RPMI8226 (cell line): ENCODE measurements at regions not wholly inside any gene's neighbourhood (a gene's known extent, or its start where the extent isn't known, plus 50 kb on each side); places are given as distances from the start of the nearest gene placed in this dataset.
"Not testable (repeated sequence)": the region's sequence is repeated elsewhere in the genome, so short reads cannot be mapped to it uniquely, and the experiment has no call there.

ENCODE experiments used
- DNase-seq: peaks from one replicate; pipeline ENCODE4 v3.0.0-alpha.2; 2015

DNA sequence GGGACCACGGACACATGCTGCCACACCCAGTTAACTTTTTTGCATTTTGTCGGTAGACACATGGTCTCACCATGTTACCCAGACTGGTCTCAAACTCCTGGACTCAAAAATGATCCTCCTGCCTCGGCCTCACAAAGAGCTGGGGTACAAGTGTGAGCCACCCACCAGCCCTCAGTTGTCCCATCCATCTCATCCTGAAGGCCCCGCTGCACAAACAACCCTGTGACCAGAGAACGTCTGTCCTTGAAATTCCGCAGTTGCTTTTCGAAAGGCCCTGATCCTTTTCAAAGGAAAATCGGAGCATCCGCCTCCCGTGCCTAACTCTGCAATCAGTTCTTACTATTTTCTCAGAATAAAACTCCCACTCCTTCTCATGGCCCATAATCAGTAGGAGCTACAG is 138.3 kb upstream of the USP29 start:
- DNase-seq, result not testable (repeated sequence)

DNA sequence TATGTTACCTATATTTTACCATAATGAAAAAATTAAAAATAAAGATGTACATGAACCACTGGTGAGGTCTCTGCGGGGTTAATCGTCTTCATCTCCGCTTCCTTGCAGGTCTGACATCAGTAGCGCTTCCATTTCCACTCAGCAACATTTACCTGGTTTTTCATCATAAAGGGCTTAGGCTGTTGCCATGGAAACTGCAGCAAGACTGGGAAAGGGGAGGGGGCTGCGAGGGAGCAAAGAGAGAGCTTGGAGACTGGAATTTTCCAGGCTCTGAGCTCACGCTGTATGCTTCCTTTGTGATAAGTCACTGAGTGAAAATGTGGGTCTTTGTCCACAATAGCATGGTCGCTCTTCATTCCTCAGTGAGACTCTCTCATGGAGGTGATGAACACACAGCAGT is 136.6 kb upstream of the USP29 start:
- no peak for DNase-seq

DNA sequence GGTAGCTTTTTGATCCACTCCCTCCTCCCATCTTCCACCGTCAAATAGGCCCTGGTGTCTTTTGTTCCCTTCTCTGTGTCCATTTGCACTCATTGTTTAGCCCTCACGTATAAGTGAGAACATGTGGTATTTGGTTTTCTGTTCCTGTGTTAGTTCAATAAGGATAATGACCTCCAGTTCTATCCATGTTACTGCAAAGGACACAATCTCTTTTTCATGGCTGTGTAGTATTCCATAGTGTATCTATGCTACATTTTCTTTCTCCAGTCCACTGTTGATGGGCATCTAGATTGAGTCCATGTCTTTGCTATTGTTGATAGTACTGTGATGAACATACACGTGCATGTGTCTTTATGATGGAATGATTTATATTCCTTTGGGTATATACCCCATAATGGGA is 136.0 kb upstream of the USP29 start:
- DNase-seq, result no peak

DNA sequence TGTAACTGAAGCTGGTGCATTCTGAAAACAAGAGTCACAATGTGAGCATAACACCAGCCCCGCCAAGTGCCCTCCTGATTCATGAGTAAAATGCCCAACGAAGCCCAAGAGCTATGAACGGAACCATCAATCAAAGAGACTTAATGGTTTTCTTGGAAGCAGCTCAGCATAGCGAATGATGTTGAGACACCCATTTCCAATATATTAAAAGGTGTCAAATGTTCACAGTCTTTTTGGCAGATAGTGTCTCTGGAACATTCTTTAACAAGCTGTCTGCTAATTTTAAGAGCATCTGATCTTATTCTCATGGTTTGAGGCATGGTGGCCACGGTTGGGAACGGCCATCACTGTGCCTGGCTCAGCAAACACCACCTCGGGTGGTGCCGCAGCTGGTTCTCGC is 133.4 kb upstream of the USP29 start:
- DNase-seq, result no peak

DNA sequence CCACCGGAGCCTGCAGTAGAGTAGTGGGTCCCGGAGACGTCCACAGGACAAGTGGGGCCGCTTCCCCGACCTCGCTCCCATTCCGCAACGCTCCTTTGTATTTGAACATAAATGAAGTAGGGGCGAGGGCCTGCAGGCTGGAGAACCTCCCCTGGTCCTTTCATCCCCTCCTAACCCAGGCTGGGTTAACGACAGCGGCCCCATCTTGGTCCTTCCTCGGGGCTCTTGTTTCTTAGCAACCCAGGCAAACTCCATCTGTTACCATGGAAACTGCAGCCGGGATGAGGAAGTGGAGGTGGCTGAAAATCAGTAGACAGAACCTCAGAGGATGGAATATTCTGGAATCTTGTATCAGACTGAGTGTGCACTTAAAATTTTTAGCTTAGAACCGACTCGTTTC is 132.6 kb upstream of the USP29 start:
- no peak for DNase-seq

DNA sequence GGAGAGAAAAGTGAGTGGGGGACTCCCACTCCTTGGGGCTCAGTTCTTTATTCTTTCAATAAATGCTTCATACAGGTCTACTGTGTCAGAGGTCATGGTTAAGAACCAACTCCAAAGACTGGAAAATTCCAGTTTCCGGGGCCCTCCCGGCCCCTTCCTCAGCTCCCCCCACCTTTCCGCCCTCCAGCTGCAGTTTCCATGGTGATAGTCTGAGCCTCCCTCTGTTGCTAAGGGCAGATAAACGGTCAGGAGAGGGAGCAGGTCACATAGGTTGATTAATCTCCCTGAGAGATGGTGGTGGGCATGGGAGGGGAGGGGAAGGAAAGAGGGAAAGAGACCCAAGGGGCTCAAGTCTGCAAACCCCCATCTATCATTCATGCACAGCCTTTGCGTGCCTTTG is 131.5 kb upstream of the USP29 start:
- DNase-seq, result no peak

DNA sequence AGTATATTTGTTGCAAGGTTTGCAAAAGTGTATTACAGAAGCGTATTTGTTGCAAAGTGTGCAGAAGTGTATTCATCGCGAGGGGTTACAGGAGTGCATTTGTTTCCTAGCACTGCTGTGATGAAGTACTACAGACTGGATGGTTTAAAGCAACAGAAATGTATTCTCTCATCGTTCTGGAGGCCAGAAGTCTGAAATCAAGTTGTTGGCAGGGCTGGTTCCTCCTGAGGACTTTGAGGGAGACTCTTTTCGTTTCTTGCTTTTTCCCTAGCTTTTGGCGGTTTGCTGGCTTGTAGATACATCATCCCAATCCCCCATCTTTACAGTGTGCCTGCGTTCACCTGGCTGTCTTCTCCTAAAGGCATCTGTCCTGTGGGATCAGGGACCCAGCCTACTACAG is 127.9 kb upstream of the USP29 start:
- no peak for DNase-seq

DNA sequence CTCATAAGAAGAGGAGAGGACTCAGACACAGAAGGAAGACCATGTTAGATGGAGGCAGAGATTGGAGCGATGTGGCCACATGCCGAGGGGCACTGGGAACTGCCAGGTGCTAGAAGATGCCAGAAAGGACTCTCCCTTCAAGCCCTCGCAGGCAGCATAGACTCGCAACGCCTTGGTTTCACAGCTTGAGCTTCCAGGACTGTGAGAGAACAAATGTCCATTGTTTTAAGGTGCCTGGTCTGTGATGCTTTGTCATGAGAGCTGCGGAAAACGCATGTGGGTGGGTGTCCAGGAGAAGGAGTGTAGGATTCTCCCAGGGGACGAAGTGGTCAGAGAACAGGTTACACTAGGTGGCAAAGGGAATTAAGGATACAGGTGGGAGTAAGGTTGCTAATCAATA is 125.9 kb upstream of the USP29 start:
- DNase-seq, result no peak

DNA sequence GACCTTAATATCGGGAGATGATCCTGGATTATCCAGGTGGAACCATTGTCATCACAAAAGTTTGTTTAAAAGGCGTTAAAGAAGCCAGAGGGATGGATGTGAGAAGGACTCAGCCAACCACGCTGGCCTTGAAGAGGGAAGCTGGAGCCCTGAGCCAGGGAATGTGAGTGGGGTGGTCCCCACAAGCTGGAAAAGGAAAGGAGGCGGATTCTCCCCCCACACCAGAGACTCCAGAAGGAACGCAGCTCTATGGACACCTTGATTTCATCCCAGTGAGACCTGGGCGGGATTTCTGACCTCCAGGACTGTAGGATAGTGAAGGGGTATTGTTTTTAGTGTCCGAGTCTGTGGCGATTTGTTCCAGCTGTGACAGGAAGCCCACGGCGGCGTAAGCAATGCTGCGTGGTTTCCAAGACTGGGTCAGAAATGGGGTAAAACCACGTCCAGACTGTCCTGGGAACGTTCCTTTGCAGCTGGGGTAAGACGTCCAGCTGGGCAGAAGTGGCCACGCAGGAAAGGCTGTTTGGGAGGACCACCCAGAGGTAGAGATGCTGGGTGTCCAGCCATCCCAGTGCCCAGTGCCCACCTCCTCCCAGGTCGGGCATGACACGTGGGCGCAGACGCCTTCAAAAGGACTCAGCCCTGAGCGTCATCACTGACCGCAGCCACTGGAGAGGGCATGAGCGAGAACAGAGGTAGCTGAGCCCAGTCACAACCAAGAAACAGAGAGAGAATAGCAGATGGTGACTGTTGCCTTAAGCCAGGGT is 125.4 kb upstream of the USP29 start:
- no peak for DNase-seq

DNA sequence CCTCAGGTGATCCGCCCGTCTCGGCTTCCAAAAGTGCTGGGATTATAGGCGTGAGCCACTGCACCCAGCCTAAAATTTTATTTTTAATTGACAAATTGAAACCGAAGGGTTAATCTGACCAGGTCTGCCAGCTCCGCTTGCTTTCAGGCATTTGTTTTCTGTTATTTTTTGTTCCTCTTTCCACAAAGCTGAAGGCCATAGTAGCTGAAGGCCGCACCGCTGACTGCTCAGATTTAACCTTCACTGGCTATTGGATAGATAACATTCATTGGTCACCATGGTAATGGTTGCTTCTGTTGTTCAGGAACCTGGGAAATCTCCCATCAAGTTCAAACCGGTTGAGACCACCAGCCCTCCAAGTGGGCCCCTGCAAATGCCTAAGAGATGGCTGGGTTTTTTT is 124.5 kb upstream of the USP29 start:
- no peak for DNase-seq

DNA sequence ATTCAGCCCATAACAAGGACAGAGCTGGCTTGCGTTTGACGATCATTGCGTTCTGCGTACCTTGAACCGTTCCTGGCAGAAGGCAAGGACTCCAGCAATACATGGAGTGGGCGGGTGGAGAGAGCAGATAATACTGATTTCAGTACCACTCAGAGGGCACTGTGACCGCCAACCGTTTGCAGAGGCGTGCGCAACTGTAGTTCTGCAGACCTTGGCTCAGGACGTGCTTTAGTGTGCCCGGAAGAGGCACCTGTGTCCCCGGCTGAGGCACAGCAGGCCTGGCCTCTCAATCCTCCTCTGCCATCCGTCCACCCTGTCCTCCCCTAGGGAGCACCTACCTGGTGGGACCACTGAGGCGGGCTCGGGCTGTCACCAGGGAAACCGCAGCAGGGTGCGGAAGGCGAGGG is 117.6 kb upstream of the USP29 start:
- no peak for DNase-seq

DNA sequence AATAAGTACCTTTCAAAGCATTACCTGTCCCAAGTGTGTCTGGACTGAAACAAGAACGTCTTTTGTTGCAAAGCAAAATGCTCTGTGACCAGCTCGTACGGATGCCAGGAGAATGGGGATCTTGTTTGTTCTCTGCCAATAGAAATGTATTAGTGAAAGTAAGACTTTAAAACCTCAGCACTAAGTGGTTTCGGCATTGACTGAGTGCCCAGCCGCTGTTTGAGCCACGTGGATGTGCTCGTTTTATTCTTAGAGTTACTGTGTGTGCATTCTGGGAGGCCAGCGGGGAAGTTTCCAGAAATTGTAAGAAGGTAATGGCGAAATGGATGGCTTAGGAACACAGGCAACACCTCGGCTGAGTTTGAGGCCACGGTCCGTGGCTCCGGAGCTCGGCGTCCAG is 117.1 kb upstream of the USP29 start:
- DNase-seq, result peak; percentile 13

DNA sequence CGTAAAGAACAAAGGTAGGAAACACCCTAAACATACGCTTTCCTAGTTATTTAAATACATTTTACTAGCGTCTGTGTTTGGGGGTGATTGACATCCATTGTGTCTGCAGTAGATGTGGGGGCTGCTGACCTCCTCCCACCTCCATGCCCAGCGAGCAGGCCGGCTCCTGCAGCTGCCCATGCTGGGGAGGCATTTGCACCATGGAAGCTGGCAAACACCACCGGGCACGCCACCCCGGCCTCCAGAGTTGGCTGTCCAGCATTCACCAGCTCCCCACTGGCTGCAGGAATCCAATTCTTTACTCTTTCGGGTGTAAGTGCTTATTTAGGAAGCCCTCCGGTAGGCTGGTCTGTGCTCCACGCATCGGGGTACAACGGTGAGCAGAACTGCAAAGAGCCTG is 115.4 kb upstream of the USP29 start:
- DNase-seq, result no peak

DNA sequence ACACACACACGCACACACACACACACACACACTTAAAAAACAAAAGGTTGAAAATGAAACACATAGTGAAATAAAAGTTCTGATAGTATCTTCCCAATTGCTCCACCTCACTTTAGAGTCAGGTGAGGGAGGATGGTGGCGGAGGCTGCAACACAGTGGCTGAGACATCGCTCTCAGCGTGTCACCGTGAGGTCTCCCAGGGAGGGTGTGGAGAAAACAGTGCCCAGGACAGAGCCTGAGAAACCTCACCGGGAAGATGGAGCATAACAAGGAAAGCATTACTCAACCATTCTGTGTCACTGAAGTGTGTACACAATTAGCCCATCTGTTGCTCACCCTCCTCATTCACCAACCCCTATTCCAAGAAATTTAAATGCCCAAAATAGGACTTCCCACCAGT is 111.4 kb upstream of the USP29 start:
- no peak for DNase-seq

DNA sequence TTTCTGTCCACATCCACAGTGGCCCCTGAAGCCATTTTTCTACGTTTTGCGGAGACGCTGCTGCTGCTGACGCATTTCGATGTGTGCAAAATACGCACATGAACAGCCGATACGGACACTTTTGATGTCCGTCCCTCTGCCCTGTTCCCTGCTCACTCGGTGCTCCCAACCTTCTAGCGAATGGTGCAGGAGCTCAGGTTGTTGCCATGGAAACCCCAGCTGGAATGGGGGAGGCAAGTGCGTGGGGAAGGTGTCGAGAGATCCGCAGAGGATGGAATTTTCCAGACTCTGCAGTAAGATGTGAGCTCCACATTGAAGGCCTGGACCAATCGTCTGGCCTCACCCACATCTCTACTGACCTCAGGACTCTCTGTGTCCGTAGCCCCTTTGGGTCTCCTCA is 109.2 kb upstream of the USP29 start:
- no peak for DNase-seq

DNA sequence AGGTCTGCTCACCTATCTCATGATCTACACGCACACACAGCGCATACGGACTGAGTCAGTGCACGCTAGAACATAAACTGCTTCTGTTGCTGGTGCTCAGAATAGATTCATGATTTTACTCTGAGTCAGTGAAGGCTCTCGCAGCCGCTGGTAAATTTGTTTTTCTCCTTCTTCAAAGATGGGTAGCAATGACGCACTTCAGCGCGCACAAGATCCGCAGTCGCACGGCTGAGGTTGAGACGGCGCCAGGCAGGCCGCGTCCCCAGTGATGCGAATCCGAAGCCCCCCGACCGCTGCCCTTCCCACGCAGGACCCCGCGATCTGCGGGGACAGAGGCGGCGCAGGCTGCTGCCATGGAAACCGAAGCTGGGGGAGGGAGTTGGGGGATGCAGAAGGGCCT is 103.7 kb upstream of the USP29 start:
- DNase-seq, result no peak

DNA sequence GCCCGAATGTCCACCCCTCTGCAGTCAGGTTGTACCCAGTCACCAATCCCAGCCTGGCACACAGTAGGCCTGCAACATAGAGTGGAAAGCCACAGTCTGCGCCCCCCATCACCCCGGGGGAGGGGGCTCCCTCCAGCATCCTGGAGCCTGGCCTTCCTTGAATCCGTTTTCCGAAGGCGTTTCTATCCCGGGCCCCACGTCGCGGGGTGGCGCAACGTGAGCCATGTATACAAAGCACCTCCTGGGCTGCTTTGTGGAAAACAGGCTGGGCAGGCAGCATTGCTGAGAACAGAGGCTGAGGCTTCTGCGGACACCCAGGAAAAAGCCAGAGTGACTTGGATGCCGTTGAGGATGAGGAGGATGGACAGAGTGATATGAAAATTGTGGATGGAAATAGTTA is 103.3 kb upstream of the USP29 start:
- DNase-seq, result no peak

DNA sequence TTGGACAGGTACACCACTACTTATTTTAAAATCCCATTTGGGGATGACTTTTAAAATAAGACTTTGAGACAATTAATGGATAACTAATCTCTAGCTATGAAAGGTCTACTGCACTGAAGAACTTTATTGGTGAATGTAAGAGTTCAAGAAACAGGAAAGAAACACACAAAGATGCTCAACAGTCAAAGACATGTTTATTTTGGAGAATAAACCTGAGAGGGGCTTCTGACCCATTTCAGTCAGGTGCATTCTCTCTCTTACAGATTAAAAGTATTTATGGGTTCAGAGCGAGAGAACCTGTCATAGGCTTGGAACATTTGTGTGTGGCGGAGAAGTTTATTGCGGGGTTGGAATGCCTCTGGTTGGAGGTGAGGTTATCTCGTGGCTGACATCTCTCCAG is 94.3 kb upstream of the USP29 start:
- DNase-seq, result no peak

DNA sequence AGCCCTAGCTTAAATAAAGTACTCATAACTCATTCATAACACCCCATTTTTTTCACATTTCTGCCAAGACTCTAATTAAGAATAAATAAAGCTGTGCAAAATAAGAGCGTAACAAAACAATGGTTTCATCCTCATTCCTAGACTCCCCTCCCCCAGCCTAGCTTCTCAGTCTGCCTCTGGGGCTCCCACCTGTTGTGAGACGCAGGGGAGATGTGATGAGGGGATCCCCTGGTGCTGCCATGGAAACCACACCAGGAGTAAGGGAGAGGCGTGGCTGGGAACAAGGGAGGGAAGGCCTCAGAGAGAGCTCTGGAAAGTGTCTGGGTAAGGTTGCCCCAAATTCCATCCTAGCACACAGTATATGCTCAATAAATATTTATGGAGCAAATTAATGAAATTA is 93.3 kb upstream of the USP29 start:
- no peak for DNase-seq

DNA sequence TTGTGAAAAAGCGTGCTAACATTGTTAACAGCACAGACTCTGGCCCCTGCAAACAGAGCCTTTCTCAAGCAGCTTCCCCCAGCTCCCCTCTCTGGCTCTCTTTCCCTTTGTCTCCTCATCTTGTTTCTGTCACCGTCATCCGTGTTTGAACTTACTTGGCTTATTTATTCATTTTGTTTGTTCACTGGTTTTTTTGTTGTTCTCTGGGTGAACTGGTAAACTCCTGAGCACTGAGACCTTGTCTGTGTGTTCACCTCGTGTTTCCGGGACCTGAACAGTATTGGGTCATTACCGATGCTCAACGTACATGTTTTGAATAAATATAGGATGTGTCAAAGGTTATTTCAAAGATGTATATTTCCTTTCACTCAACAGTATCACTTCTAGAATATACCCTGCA is 92.4 kb upstream of the USP29 start:
- DNase-seq, result no peak

DNA sequence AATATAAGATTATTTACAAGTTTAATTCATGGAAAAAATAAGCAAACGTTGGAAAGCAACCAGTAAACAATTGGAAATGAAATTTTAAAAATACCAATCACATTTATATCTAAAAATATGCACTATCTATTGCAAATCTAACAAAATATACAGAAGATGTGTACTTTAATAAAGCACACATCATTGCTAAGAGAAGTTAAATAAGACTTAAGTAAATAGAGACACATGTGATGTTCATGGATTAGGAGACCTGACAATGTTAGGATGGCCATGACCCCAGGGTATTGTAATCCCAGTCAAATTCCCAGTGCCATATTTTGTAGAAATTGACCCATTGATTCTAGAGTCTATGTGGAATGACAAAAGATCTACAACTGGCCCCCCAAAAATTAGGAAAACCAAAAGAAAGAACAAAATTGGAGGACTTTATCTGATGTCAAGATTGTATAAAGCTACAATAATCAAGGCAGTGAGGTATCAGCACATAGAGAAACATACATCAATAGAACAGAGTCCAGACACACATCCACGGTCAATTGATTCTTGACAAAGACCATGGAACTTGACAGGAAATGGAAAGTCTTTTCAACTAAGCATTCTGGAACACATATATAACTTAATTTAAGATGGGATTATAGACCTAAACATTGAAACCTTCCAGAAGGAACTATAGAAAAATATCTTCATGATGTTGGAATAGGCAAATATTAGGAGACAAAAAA is 90.8 kb upstream of the USP29 start:
- no peak for DNase-seq

DNA sequence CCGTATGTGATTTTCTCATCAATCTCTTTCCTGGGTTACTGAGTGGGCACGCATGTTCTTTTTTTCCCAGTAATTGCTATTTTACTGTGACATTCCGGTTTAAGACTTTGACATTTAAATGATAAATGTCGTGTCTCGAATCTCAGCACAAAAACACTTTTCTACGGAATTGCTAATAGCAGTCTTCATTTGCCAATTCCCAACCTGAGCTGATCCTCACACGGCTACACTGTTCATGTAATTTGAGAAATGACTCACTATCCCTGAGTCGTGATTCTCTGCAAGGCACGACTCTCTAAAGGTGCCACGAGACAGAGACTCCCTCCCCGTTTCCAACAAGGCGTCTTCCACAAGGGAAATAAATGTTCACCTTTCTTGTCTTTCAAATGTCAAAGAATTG is 88.7 kb upstream of the USP29 start:
- DNase-seq, result no peak

DNA sequence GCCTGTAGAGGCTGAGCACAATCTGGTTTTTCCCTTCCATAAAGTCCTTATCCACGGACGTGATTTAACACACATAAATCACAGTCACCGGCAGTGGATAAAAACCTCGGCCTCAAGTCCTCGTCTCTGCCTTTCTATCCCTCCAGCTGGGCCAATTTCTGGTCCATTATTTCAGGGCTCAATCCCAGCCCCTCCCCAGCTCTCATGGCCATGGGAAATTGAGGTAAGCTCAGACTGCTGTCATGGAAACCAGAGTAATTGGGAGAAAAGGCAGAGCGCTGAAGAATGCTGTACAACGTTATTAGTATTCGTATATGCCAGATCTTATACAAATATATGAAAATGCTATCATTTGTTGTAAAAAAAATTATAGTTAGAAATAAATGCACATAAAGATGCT is 86.2 kb upstream of the USP29 start:
- no peak for DNase-seq

DNA sequence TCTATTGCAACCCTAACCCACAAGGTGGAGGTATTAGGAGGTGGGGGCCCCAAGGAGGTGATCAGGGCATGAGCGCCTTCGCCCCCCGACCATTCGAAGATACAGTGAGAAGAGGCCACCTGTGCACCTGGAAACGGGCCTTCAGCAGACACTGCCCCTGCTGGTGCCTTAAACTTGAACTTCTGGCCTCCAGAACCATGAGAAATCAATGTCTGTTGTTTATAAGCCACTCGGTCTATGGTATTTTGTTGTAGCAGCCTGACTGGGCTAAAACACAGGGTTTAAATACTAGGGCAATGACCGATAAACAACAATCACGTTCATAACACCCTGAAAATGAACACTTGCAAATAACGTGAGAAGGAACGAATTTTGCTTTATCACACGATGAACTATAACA is 85.2 kb upstream of the USP29 start:
- no peak for DNase-seq

DNA sequence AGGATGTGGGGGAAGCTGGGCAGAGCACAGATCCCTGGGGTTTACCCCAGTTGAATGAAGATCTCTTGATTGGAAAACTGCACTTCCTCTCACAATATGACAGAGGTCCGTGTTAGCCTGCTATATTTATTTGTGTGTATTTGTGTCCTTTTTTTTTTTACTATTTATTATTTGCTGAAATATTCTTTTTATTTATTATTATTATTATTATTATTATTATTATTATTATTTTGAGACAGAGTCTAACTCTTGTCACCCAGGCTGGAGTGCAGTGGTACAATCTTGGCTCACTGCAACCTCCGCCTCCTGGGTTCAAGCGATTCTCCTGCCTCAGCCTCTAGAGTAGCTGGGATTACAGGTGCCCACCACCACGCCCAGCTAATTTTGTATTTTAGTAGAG is 84.0 kb upstream of the USP29 start:
- DNase-seq, result not testable (repeated sequence)
